Adipose tissue (tissue), 3 donors: ENCODE measurements at regions not wholly inside any gene's neighbourhood (a gene's known extent, or its start where the extent isn't known, plus 50 kb on each side); places are given as distances from the start of the nearest gene placed in this dataset.

ENCODE experiments used
- H3K27ac ChIP-seq: one replicate; pipeline ENCODE4 v1.5.1; 2013; ENCODE audit warnings: low read depth, low read length
- WGBS, 3 donors: extraction: QIAGEN DNeasy Blood & Tissue Kit; methylation state at CpG; one replicate each; pipeline ENCODE4 v1.1.7; 2013; 5-methylcytosine and 5-hydroxymethylcytosine counted together
- donor health status: healthy with polysubstance abuse.
- donor health status: Bipolar disorder and iron deficiency.
- donor health status: healthy.

GRCh38 chr2:188645986-188646385 is 328.2 kb upstream of the COL3A1 start:
- H3K27ac ChIP-seq, result no peak overlapping the region
- 48 to 53% (median 49%) methylated on average over 2 of the region's 2 CpGs for WGBS, 3 donors

- 79 to 88% (median 82%) methylated on average over 3 of the region's 3 CpGs for WGBS, 3 donors
- H3K27ac ChIP-seq, result no peak overlapping the region
Observed at GRCh38 chr2:188647430-188648070, 326.6 kb upstream of the COL3A1 start.

GRCh38 chr2:188659656-188660406 is 314.3 kb upstream of the COL3A1 start:
- no peak overlapping the region for H3K27ac ChIP-seq
- WGBS, 3 donors, result 81 to 94% (median 93%) methylated on average over 1 of the region's 1 CpG

GRCh38 chr2:188663301-188663700 is 310.9 kb upstream of the COL3A1 start:
- 66 to 81% (median 80%) methylated on average over 2 of the region's 2 CpGs for WGBS, 3 donors
- H3K27ac ChIP-seq, result no peak overlapping the region

GRCh38 chr2:188664416-188664815 is 309.8 kb upstream of the COL3A1 start:
- no peak overlapping the region for H3K27ac ChIP-seq
- WGBS, 3 donors, result 66 to 83% (median 75%) methylated on average over 2 of the region's 2 CpGs

- WGBS, 3 donors, result 69 to 78% (median 73%) methylated on average over 3 of the region's 3 CpGs
Observed at GRCh38 chr2:188664951-188665595, 309.1 kb upstream of the COL3A1 start.

GRCh38 chr2:188665727-188666304 is 308.4 kb upstream of the COL3A1 start:
- no peak overlapping the region for H3K27ac ChIP-seq

More at GRCh38 chr2:188664951-188665595, 309.1 kb upstream of the COL3A1 start:
- no peak overlapping the region for H3K27ac ChIP-seq

- H3K27ac ChIP-seq, result no peak overlapping the region
Observed at GRCh38 chr2:188666503-188666902, 307.7 kb upstream of the COL3A1 start.

GRCh38 chr2:188668017-188668680 is 306.0 kb upstream of the COL3A1 start:
- no peak overlapping the region for H3K27ac ChIP-seq
- WGBS, 3 donors, result 50 to 70% (median 63%) methylated on average over 4 of the region's 4 CpGs

GRCh38 chr2:188675391-188676009 is 298.7 kb upstream of the COL3A1 start:
- no peak overlapping the region for H3K27ac ChIP-seq

GRCh38 chr2:188676010-188676400 is 298.2 kb upstream of the COL3A1 start:
- no peak overlapping the region for H3K27ac ChIP-seq
- WGBS, 3 donors, result 94 to 98% (median 96%) methylated on average over 1 of the region's 1 CpG

GRCh38 chr2:188677142-188677541 is 297.0 kb upstream of the COL3A1 start:
- H3K27ac ChIP-seq, result no peak overlapping the region

GRCh38 chr2:188678882-188679281 is 295.3 kb upstream of the COL3A1 start:
- no peak overlapping the region for H3K27ac ChIP-seq
- 44 to 52% (median 48%) methylated on average over 2 of the region's 2 CpGs for WGBS, 3 donors

GRCh38 chr2:188682838-188683237 is 291.3 kb upstream of the COL3A1 start:
- WGBS, 3 donors, result 33 to 73% (median 44%) methylated on average over 1 of the region's 1 CpG
- H3K27ac ChIP-seq, result no peak overlapping the region

GRCh38 chr2:188684795-188685194 is 289.4 kb upstream of the COL3A1 start:
- 86 to 91% (median 88%) methylated on average over 3 of the region's 3 CpGs for WGBS, 3 donors
- H3K27ac ChIP-seq, result no peak overlapping the region

- 89 to 95% (median 92%) methylated on average over 4 of the region's 4 CpGs for WGBS, 3 donors
Observed at GRCh38 chr2:188693111-188693510, 281.1 kb upstream of the COL3A1 start.

GRCh38 chr2:188693771-188694170 is 280.4 kb upstream of the COL3A1 start:
- 63 to 75% (median 72%) methylated on average over 2 of the region's 2 CpGs for WGBS, 3 donors
- no peak overlapping the region for H3K27ac ChIP-seq

More at GRCh38 chr2:188693111-188693510, 281.1 kb upstream of the COL3A1 start:
- no peak overlapping the region for H3K27ac ChIP-seq

GRCh38 chr2:188695953-188696352 is 278.2 kb upstream of the COL3A1 start:
- WGBS, 3 donors, result 14 to 40% (median 24%) methylated on average over 3 of the region's 3 CpGs
- no peak overlapping the region for H3K27ac ChIP-seq
